Gastroesophageal sphincter (tissue), 4 donors: ENCODE measurements at regions not wholly inside any gene's neighbourhood (a gene's known extent, or its start where the extent isn't known, plus 50 kb on each side); places are given as distances from the start of the nearest gene placed in this dataset.

Experiments
- ATAC-seq: fragments of 150-250 bp; one replicate; pipeline ENCODE4 v1.9.1; 2016; ENCODE audit warnings: mild to moderate bottlenecking, moderate library complexity
- H3K27ac ChIP-seq, 4 donors: fragments of 200-600 bp; sonication (generic) in 3 of 4; 1 replicate in 3 of 4; 2 replicates in 1 of 4; pipeline ENCODE4 v1.5.1; 2016 to 2019
- H3K27me3 ChIP-seq: fragments of 200-600 bp; sonication (generic); one replicate; pipeline ENCODE4 v1.5.1; 2019
- H3K36me3 ChIP-seq, 2 donors: fragments of 200-600 bp; sonication (generic); one replicate each; pipeline ENCODE4 v1.5.1; 2019; ENCODE audit warnings: control low read depth in 1 of 2
- H3K4me1 ChIP-seq, 3 donors: fragments of 200-600 bp; sonication (generic); 1 replicate in 2 of 3; 2 replicates in 1 of 3; pipeline ENCODE4 v1.5.1; 2016 to 2019; ENCODE audit warnings: control low read depth in 2 of 3
- H3K4me3 ChIP-seq, 2 donors: fragments of 200-600 bp; sonication (generic); one replicate each; pipeline ENCODE4 v1.5.1; 2019; ENCODE audit warnings: mild to moderate bottlenecking in 1 of 2, moderate library complexity in 1 of 2
- H3K9me3 ChIP-seq, 3 donors: fragments of 200-600 bp; sonication (generic); one replicate each; pipeline ENCODE4 v1.5.1; 2017 to 2019; ENCODE audit warnings: control low read depth in 2 of 3
- CTCF ChIP-seq, 4 experiments: fragments of 200-600 bp in 2 of 4; fragments of 450-650 bp in 2 of 4; sonication (generic) in 1 of 4; IDR thresholded peaks; one replicate each; pipeline ENCODE4 v1.5.1; 2017 to 2019; ENCODE audit warnings: antibody characterized with exemption in 4 of 4, mild to moderate bottlenecking in 2 of 4, moderate library complexity in 2 of 4
- EP300 ChIP-seq: sonication (generic); formaldehyde crosslinking; IDR thresholded peaks from one replicate; pipeline ENCODE4 v1.6.1; 2017; ENCODE audit warnings: antibody characterized with exemption, mild to moderate bottlenecking
- POLR2A ChIP-seq, 2 donors: fragments of 450-650 bp; IDR thresholded peaks; one replicate each; pipeline ENCODE4 v1.6.1; 2017; ENCODE audit warnings: antibody characterized with exemption in 2 of 2, mild to moderate bottlenecking in 2 of 2, moderate library complexity in 1 of 2
- POLR2AphosphoS5 ChIP-seq: sonication (generic); formaldehyde crosslinking; IDR thresholded peaks from one replicate; pipeline ENCODE4 v1.6.1; 2017; ENCODE audit warnings: antibody characterized with exemption
- WGBS, 2 donors: methylation state at CpG; one replicate each; pipeline ENCODE4 v1.1.5; 2018; ENCODE audit warnings: low coverage in 1 of 2; 5-methylcytosine and 5-hydroxymethylcytosine counted together

- WGBS, 2 donors = 25 to 64% methylated on average over 5 of the region's 5 CpGs
- Histone ChIP-seq H3K4me1 (no peaks in the 10 kb centered on the region), H3K4me3 (no peak overlapping the region), H3K27ac (no peak overlapping the region), H3K36me3 (no peaks in the 10 kb centered on the region), H3K27me3 (no peaks in the 10 kb centered on the region), H3K9me3 (no peaks in the 10 kb centered on the region)
- no peak for ATAC-seq
- TF ChIP-seq EP300 (no peak), CTCF (IDR thresholded peaks at IDR 0.05) (no peak), POLR2AphosphoS5 (no peak), POLR2A (IDR thresholded peaks at IDR 0.05) (no peak)
Observed at GRCh38 chr13:47025791-47026447, 129.1 kb upstream of the HTR2A start.

- Histone ChIP-seq H3K4me1 (no peaks in the 10 kb centered on the region), H3K27ac (no peak overlapping the region), H3K4me3 (no peak overlapping the region), H3K9me3 (peaks cover 0 to 6% (median 0%) of the 10 kb centered on the region in 3 donors), H3K27me3 (no peaks in the 10 kb centered on the region), H3K36me3 (no peaks in the 10 kb centered on the region)
- ATAC-seq = no peak
- TF ChIP-seq EP300 (no peak), CTCF (IDR thresholded peaks at IDR 0.05) (no peak), POLR2A (IDR thresholded peaks at IDR 0.05) (no peak), POLR2AphosphoS5 (no peak)
Observed at GRCh38 chr13:47019977-47020376, 123.1 kb upstream of the HTR2A start.

GRCh38 chr13:47017476-47017875 lies 120.6 kb upstream of the HTR2A start:
- Histone ChIP-seq H3K4me1 (no peaks in the 10 kb centered on the region), H3K9me3 (peaks cover 0 to 6% (median 0%) of the 10 kb centered on the region in 3 donors), H3K27ac (no peak overlapping the region), H3K36me3 (no peaks in the 10 kb centered on the region), H3K27me3 (no peaks in the 10 kb centered on the region), H3K4me3 (no peak overlapping the region)
- WGBS, 2 donors = 93 to 100% methylated on average over 1 of the region's 1 CpG
- no peak for ATAC-seq
- TF ChIP-seq CTCF (IDR thresholded peaks at IDR 0.05) = no peak
- TF ChIP-seq EP300 = no peak
- no peak for TF ChIP-seq POLR2AphosphoS5
- TF ChIP-seq POLR2A (IDR thresholded peaks at IDR 0.05) = no peak

GRCh38 chr13:47008318-47008717 lies 111.5 kb upstream of the HTR2A start:
- H3K27ac ChIP-seq = no peak overlapping the region
- no peaks in the 10 kb centered on the region for H3K9me3 ChIP-seq
- no peak for ATAC-seq
- no peaks in the 10 kb centered on the region for H3K27me3 ChIP-seq
- no peak overlapping the region for H3K4me3 ChIP-seq
- 83 to 84% methylated on average over 1 to 2 of the region's 2 CpGs for WGBS, 2 donors
- no peaks in the 10 kb centered on the region for H3K36me3 ChIP-seq
- H3K4me1 ChIP-seq = no peaks in the 10 kb centered on the region
- TF ChIP-seq POLR2AphosphoS5 (no peak), POLR2A (IDR thresholded peaks at IDR 0.05) (no peak), CTCF (IDR thresholded peaks at IDR 0.05) (no peak), EP300 (no peak)

- H3K9me3 ChIP-seq = no peaks in the 10 kb centered on the region
- no peaks in the 10 kb centered on the region for H3K27me3 ChIP-seq
- no peak overlapping the region for H3K27ac ChIP-seq
- H3K36me3 ChIP-seq = no peaks in the 10 kb centered on the region
- ATAC-seq = no peak
- H3K4me1 ChIP-seq = no peaks in the 10 kb centered on the region
- WGBS, 2 donors = 91 to 93% methylated on average over 2 of the region's 2 CpGs
- H3K4me3 ChIP-seq = no peak overlapping the region
- no peak for TF ChIP-seq POLR2AphosphoS5
- no peak for TF ChIP-seq EP300
- no peak for TF ChIP-seq POLR2A (IDR thresholded peaks at IDR 0.05)
- no peak for TF ChIP-seq CTCF (IDR thresholded peaks at IDR 0.05)
Observed at GRCh38 chr13:47005756-47006414, 109.0 kb upstream of the HTR2A start.
